ENCODE measurements at regions not wholly inside any gene's neighbourhood (a gene's known extent, or its start where the extent isn't known, plus 50 kb on each side); places are given as distances from the start of the nearest gene placed in this dataset.

GRCh38 chr2:43105586-43106558 is 120.5 kb downstream of the ZFP36L2 start:
- no peak for DNase-seq

- DNase-seq, result no peak
These were observed 121.6 kb downstream of the ZFP36L2 start for GRCh38 chr2:43104763-43105162.

DNA sequence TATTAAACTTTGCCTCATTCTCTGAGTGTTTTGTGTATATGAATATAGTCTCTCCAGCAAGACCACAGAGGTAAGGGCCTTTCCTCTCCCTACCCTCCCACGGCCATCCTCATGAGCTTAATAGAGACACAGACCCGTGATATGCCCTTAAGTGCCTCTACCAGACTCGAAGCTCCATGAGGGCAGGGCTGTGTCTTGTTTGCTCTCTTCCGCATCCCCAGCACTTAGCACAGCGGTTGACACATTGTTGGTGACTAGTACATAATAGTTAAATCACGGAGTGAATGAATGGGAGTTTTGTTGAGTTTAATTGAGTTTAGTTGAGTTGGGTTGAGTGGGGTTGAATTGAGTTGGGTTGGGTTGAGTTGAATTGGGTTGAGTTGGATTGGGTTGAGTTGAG is 122.3 kb downstream of the ZFP36L2 start:
- no peak for DNase-seq

DNA sequence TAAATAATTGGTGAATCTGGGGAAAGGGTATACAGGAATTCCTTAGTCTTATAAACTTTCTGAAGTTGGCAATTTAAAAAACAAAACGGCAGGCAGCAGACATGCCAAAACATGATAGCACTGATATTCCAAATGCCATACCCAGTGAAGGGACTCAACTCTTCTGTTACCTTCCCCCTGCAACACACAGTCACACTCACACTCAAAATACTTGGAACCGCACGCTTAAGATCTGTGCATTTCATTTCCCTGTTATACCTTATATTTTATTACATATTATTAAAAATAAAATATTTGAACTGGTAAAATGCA is 123.4 kb downstream of the ZFP36L2 start:
- DNase-seq, result no peak

DNA sequence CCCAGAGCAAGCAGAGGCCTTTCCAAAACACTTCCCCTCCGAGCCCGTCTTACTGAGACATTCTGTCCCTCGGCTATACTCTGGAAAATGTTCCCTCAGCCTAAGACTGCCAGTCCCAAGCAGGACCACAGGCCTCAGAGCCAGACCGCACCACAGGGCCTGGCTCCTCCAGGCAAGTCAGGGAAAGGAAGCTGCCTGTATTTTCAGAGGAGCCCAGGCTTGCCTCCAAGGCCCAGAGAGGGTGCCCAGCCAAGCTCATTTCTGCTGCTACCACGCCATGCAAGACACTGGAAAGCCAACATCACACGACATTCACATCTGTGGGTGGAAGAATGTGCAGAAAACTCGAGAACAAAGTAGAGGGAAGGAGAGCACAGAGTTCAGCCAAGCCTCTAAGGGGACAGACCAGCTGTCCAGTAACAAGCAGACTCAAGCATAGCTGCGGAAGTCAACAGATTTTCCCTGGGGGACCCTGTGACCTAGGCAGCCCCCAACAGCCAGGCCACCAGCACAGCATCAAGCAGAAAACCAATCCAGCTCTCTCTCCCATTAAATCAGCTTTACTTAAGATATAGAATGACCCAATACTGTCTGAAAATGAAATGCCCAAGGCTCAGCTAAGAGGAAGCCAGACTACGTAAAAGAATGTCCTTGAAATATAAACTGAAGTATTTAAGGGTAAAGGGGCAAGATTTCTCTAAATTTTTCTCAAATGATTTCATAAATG is 123.9 kb downstream of the ZFP36L2 start:
- no peak for DNase-seq

GRCh38 chr2:43101751-43102150 is 124.7 kb downstream of the ZFP36L2 start:
- no peak for DNase-seq

DNA sequence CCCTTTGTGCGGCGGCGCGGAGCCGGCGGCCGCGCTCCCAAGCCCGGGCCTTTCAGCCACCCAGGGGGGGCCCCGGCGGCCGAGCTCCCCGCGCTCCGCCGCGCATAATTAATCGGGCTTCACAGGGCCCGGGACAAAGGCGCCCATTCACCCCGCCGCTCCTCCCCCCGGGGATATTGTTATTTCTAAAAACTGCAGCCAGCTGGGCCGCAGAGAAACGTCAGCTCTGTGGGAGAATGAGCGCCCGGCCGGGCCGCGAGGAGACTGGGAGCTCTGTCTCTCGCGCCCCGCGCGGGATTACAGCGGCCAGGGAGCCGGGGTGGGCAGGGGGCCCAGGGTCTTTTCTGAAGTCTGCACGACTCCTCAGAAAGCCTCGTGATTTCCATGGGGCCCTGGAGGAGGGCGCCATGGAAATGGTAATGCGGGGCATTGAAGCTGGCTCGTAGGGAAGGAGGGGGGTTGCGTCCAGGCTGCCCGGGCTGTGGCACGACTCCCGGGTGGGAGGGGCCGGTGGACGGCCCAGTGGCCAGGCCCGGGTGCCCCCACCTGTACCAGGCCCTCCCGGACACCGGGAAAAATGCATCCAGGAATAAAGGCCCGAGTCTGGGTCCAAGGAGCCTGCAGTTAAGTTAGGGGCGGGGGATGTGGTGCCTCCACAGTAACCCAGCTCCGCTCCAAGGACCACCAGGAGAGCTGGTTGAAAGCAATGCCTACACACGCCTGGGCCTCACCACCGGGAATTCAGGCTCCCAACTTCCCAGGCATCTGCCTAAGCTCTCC is 125.3 kb downstream of the ZFP36L2 start:
- no peak for DNase-seq

GRCh38 chr2:43100362-43100882 is 126.0 kb downstream of the ZFP36L2 start:
- peak; percentile 25 for DNase-seq

DNA sequence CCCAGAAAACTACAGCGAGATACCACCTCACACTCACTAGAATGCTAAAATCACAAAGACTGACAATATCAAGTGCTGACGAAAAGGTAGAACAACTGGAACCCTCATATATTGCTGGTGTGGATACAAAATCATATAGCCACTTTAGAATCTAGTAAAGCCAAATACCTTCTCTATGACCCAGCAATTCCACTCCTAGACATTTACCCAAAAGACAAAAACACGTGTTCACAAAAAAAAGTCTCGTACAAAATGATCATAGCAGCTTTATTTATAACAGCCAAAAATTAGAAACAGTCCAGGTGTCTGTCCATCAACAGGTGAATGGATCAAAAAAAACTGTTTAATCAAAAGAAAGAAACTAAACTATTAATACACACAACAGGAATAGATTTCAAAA is 126.6 kb downstream of the ZFP36L2 start:
- DNase-seq, result no peak

DNA sequence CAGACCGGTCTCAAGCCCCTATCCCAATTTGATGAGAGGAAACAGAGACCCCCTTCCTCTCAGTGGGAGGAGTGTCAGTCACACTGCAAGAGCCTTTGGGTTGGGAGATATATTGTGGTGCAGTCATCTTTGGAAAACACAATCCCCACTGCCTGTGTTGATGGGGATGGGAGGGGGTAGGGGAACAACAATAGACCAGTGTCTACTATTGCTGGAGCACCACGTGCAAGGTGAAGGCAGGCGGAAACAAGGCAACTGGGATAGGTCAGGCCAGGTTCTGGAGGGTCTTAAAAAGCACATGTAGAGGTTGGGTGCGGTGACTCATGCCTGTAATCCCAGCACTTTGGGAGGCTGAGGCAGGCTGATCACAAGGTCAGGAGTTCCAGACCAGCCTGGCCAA is 127.9 kb downstream of the ZFP36L2 start:
- no peak for DNase-seq

DNA sequence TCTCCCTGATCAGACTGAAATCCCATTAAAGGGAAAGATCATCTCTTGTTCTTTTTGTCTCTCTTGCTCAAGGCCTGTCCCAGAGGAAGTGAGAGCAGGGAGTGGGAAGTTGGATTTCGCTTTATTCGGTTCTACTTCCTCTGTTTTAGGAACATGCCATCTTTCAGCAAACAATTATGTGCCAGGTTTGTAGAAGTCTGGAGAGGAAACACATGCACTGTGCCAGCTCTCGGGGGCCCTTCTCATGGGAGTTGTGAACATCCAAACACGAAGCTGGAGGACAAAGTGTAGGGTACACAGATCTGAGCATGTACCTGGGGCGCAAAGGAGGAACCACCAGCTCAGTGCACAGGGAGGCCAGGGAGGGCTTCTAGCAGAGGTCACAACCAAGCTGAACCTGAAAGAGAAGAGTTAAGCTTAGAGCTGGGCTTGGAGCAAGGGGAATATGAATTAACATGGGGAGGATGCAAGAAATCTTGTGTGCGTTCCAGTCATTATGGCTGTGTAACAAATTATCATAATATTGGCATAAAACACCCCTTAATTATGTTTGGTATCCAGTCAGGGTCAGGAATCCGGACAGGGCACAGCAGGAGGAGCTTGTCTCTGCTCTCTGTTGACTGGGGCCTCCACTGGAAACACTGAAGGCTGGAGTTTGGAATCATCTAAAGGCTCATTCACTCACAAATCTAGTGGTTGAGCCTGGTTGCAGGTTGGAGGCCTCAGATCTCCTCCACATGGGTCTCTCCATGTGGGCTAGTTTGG is 128.6 kb downstream of the ZFP36L2 start:
- no peak for DNase-seq

DNA sequence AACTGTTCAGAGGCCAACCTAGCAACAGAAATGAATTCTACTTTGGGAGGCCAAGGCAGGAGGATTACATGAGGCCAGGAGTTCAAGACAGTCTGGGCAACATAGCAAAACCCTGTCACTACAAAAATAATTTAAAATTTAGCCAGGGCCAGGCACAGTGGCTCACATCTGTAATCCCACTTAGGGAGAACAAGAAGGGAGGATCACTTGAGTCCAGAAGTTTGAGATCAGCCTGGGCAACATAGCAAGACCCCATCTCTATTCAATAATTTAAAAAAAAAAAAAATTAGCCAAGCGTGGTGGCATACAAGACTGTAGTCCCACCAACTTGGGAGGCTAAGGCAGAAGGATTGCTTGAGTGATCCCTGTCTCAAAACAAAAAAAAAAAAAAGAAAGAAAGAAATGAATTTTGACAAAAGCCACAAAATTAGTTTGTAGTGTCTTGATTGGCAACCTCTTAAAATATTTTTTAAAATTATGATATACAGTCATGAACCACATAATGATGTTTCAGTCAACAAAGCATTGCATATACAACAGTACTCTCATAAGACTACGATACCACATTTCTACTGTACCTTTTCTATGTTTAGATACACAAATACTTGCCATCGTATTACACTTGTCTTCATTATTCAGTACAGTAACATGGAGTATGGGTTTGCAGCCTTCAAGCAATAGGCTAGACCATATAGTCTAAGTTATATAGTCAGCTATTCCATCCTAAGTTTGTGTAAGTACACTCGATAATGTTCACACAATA is 130.7 kb downstream of the ZFP36L2 start:
- no peak for DNase-seq

DNA sequence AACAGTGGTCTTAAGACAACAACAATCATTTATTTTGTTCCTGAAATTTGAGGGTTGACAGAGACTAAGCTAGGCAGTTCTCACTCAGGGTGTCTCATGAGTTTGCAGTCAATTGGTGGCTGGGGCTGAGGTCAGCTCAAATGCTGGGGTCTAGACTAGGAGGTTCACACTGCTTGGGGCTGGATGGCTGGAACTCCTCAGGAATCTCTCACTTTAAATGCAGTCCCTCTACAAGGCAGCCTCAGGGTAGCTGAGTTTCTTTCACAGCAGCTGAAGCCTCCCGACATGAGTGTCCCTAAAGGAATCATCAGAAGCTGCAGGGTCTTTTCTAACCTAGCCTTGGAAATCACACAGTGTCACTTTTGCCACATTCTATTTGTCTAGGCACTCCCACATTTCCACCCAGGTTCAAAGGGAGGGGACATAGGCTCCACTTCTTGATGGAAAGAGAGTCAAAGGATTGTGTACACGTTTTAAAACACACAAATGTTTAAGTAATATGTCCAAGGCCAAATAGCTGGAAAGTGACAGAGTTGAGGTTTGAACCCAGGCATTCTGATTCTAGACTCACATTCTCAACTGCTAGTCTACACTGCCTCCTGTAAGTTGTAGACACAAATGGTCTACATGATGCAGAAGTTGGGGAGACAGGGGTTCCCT is 133.8 kb downstream of the ZFP36L2 start:
- DNase-seq, result no peak

GRCh38 chr2:43090317-43090716 is 136.1 kb downstream of the ZFP36L2 start:
- DNase-seq, result no peak

DNA sequence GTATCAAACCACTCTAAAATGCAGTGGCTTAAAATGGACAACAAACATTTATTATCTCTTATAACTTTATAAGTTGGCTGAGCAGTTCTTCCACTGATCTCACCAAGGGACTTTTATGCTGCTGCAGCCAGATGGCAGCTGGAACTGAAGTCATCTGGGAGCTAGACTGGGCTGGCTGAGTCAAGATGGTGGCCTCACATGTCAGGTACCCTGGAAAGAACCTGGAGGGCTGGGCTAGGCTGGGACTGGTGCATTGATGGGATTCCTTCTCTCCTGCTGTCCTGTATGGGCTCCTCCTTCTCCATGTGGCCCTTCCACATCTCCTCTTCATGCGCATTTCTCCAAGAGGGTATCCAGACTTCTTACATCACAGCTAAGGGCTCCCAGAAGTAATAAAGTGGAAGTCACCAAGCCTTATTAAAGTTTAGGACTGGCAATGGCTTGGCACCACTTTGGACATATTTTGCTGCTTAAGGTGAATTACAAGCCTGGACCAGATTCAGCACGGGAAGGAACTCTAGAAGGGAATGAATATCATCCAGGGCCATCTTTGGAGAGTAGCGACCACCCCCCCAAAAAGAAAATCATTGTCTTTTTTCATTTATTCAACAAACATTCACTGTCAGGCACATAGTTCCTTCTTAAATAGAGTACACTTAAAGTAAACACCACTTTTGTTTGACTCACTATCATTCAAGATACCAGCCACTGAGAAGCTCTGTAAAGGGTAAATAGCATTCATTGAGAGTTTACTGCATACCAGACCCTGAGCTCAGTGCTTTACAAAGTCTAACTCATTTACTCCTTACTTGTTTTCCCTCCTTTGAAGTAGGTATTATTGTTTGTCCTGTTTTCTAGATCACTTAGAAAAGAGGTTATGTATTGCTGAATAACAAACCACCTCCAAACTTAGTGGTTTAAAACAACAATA is 138.0 kb downstream of the ZFP36L2 start:
- DNase-seq, result no peak

GRCh38 chr2:43087413-43087812 is 139.0 kb downstream of the ZFP36L2 start:
- no peak for DNase-seq

DNA sequence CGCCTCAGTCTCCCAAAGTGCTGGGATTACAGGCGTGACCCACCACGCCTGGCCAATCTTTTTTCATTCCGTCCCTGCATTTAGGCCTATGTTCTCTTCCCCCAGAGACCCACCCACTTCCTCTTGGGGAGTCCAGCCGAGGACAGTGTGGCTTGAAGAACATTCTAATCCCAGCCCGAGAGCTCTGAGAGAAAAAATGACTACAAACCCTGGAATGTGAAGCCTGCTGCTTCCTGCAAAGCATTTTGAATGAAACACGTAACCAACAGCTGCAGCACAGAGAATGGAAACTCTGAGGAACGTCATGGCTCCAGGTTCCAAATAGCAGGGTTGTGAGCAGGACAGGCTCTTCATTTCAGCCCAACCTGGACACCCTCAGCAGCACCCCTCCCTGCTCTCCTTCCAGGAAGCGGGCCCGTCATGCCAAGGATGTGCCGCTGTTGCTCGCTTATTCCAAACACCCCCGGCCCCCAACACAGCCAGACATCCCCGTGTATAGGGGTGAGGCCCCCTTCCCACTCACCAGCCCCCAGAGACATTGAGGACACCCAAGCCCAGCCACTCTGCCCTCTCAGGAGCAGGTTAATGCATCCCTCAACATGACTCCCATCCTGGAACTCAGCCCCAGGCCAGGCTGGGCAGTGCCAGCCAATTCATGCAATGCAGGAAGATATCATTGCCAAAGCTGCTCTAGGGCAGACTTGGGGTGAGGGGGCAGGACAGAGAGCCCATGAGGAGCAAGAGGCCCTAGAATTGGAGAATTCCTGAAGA is 139.8 kb downstream of the ZFP36L2 start:
- DNase-seq, result no peak

DNA sequence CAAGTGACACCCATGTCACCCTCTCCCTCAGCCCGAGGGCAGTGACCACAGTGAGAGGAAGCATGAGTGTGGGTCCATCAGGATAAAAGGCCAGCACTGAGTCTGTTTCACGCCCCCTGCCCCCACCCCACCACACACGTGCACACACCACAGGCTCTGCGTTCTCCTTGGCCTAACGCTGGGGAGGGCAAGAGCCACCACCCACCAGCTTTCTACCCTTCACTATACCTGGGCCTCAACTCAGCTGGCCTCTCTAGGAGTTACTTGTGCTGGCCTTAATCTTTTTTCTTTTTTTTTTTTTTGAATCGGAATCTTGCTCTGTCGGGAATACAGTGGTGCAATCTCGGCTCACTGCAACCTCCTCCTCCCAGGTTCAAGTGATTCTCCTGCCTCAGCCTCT is 140.5 kb downstream of the ZFP36L2 start:
- DNase-seq, result no peak

DNA sequence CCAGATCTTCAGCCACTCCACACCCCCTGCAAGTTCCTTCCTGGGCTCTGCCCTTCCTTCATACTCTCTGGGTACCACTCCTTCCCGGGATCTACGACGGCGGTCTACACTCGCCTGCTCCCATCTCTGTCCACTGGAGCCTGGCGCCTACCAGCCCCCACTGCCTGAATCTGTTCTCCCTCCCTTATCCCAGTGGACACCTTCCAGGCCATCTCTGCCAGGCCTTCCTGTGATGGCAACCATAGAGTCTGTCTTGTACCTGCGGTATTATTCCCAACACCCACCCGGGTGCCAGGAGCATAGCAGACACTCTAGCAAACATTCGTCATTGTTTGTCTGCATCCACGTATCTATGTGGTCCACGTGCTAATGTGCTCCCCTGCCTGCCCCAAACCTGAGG is 140.9 kb downstream of the ZFP36L2 start:
- no peak for DNase-seq
